ENCODE measurements at regions not wholly inside any gene's neighbourhood (a gene's known extent, or its start where the extent isn't known, plus 50 kb on each side); places are given as distances from the start of the nearest gene placed in this dataset.
A peak's percentile ranks its signal among the peaks of the same experiment; 100 is the strongest.

- Mint-ChIP-seq H3K27ac (no peak overlapping the region), H3K9me3 (peaks cover 0 to 18% (median 10%) of the 10 kb centered on the region in 7 donors), H3K4me1 (peaks cover 0 to 2% (median 0%) of the 10 kb centered on the region in 4 donors), H3K36me3 (no peaks in the 10 kb centered on the region), H3K27me3 (no peaks in the 10 kb centered on the region), H3K4me3 (peak overlapping the region in 1 of 4 donors; percentile 47)
- Histone ChIP-seq H3K27me3 (ENCODE audit: control insufficient read depth, insufficient read depth, low read length) (no peaks in the 10 kb centered on the region), H3K36me3 (ENCODE audit: control insufficient read depth, insufficient read depth, low read length) (no peaks in the 10 kb centered on the region), H3K9me3 (ENCODE audit: control insufficient read depth in 2 of 2, low read length in 2 of 2) (peaks cover 0 to 2% of the 10 kb centered on the region in 2 experiments), H3K27ac (ENCODE audit: insufficient read depth, low read length, poor library complexity, severe bottlenecking) (no peak overlapping the region), H3K4me1 (ENCODE audit: control insufficient read depth, insufficient read depth, low read length, poor library complexity, severe bottlenecking) (no peaks in the 10 kb centered on the region), H3K4me3 (ENCODE audit: low read depth, low read length) (no peak overlapping the region)
- no peak for DNase-seq
- no peak for ATAC-seq (ENCODE audit: low read depth in 2 of 2)
Measured at GRCh38 chr1:218502383-218502782, 157.2 kb downstream of the TGFB2 start.

- no peak for ATAC-seq (ENCODE audit: low read depth in 2 of 2)
- H3K9me3 Mint-ChIP-seq: peaks cover 0 to 20% (median 10%) of the 10 kb centered on the region in 7 donors
- H3K27me3 Mint-ChIP-seq: no peaks in the 10 kb centered on the region
- Histone ChIP-seq H3K9me3 (ENCODE audit: control insufficient read depth in 2 of 2, low read length in 2 of 2) (peaks cover 0 to 2% of the 10 kb centered on the region in 2 experiments), H3K4me1 (ENCODE audit: control insufficient read depth, insufficient read depth, low read length, poor library complexity, severe bottlenecking) (no peaks in the 10 kb centered on the region), H3K36me3 (ENCODE audit: control insufficient read depth, insufficient read depth, low read length) (no peaks in the 10 kb centered on the region), H3K4me3 (ENCODE audit: low read depth, low read length) (no peak overlapping the region), H3K27me3 (ENCODE audit: control insufficient read depth, insufficient read depth, low read length) (no peaks in the 10 kb centered on the region), H3K27ac (ENCODE audit: insufficient read depth, low read length, poor library complexity, severe bottlenecking) (no peak overlapping the region)
- H3K4me1 Mint-ChIP-seq: peaks cover 0 to 2% (median 0%) of the 10 kb centered on the region in 4 donors
- H3K27ac Mint-ChIP-seq: no peak overlapping the region
- no peak for DNase-seq
- no peaks in the 10 kb centered on the region for H3K36me3 Mint-ChIP-seq
- H3K4me3 Mint-ChIP-seq: no peak overlapping the region
Measured at GRCh38 chr1:218503102-218503501, 158.0 kb downstream of the TGFB2 start.

- Mint-ChIP-seq H3K27me3 (no peaks in the 10 kb centered on the region), H3K27ac (no peak overlapping the region), H3K4me1 (no peaks in the 10 kb centered on the region), H3K9me3 (peaks cover 0 to 23% (median 8%) of the 10 kb centered on the region in 7 donors), H3K4me3 (no peak overlapping the region), H3K36me3 (no peaks in the 10 kb centered on the region)
- no peak for DNase-seq
- H3K9me3 ChIP-seq (ENCODE audit: control insufficient read depth in 2 of 2, low read length in 2 of 2): peaks cover 0 to 2% of the 10 kb centered on the region in 2 experiments
- H3K27me3 ChIP-seq (ENCODE audit: control insufficient read depth, insufficient read depth, low read length): no peaks in the 10 kb centered on the region
- H3K4me3 ChIP-seq (ENCODE audit: low read depth, low read length): no peak overlapping the region
- no peak for ATAC-seq (ENCODE audit: low read depth in 2 of 2)
- no peaks in the 10 kb centered on the region for H3K4me1 ChIP-seq (ENCODE audit: control insufficient read depth, insufficient read depth, low read length, poor library complexity, severe bottlenecking)
- H3K27ac ChIP-seq (ENCODE audit: insufficient read depth, low read length, poor library complexity, severe bottlenecking): no peak overlapping the region
- no peaks in the 10 kb centered on the region for H3K36me3 ChIP-seq (ENCODE audit: control insufficient read depth, insufficient read depth, low read length)
Measured at GRCh38 chr1:218507355-218508002, 162.3 kb downstream of the TGFB2 start.

GRCh38 chr1:218510153-218510772 is 165.1 kb downstream of the TGFB2 start:
- H3K9me3 Mint-ChIP-seq: peaks cover 0 to 23% (median 7%) of the 10 kb centered on the region in 7 donors
- H3K36me3 Mint-ChIP-seq: no peaks in the 10 kb centered on the region
- H3K4me1 ChIP-seq (ENCODE audit: control insufficient read depth, insufficient read depth, low read length, poor library complexity, severe bottlenecking): no peaks in the 10 kb centered on the region
- H3K4me3 Mint-ChIP-seq: no peak overlapping the region
- peaks cover 0 to 2% of the 10 kb centered on the region in 2 experiments for H3K9me3 ChIP-seq (ENCODE audit: control insufficient read depth in 2 of 2, low read length in 2 of 2)
- no peaks in the 10 kb centered on the region for H3K36me3 ChIP-seq (ENCODE audit: control insufficient read depth, insufficient read depth, low read length)
- DNase-seq (no peak), ATAC-seq (ENCODE audit: low read depth in 2 of 2) (no peak)
- H3K4me1 Mint-ChIP-seq: no peaks in the 10 kb centered on the region
- H3K27ac Mint-ChIP-seq: no peak overlapping the region
- no peak overlapping the region for H3K27ac ChIP-seq (ENCODE audit: insufficient read depth, low read length, poor library complexity, severe bottlenecking)
- H3K4me3 ChIP-seq (ENCODE audit: low read depth, low read length): no peak overlapping the region
- H3K27me3 Mint-ChIP-seq: peaks cover 4% of the 10 kb centered on the region
- no peaks in the 10 kb centered on the region for H3K27me3 ChIP-seq (ENCODE audit: control insufficient read depth, insufficient read depth, low read length)

- Histone ChIP-seq H3K4me1 (ENCODE audit: control insufficient read depth, insufficient read depth, low read length, poor library complexity, severe bottlenecking) (no peaks in the 10 kb centered on the region), H3K4me3 (ENCODE audit: low read depth, low read length) (no peak overlapping the region), H3K36me3 (ENCODE audit: control insufficient read depth, insufficient read depth, low read length) (no peaks in the 10 kb centered on the region), H3K27me3 (ENCODE audit: control insufficient read depth, insufficient read depth, low read length) (no peaks in the 10 kb centered on the region), H3K27ac (ENCODE audit: insufficient read depth, low read length, poor library complexity, severe bottlenecking) (no peak overlapping the region), H3K9me3 (ENCODE audit: control insufficient read depth in 2 of 2, low read length in 2 of 2) (no peaks in the 10 kb centered on the region)
- Mint-ChIP-seq H3K36me3 (no peaks in the 10 kb centered on the region), H3K4me1 (no peaks in the 10 kb centered on the region), H3K4me3 (no peak overlapping the region), H3K27ac (no peak overlapping the region), H3K9me3 (peaks cover 0 to 5% (median 2%) of the 10 kb centered on the region in 7 donors), H3K27me3 (peaks cover 4% of the 10 kb centered on the region)
- ATAC-seq (ENCODE audit: low read depth in 2 of 2) (no peak), DNase-seq (no peak)
Measured at GRCh38 chr1:218513328-218513727, 168.2 kb downstream of the TGFB2 start.

- Mint-ChIP-seq H3K4me1 (no peaks in the 10 kb centered on the region), H3K27ac (no peak overlapping the region), H3K9me3 (peaks cover 0 to 4% (median 1%) of the 10 kb centered on the region in 7 donors), H3K36me3 (no peaks in the 10 kb centered on the region), H3K4me3 (no peak overlapping the region), H3K27me3 (peaks cover 4% of the 10 kb centered on the region)
- Histone ChIP-seq H3K9me3 (ENCODE audit: control insufficient read depth in 2 of 2, low read length in 2 of 2) (no peaks in the 10 kb centered on the region), H3K4me3 (ENCODE audit: low read depth, low read length) (no peak overlapping the region), H3K27ac (ENCODE audit: insufficient read depth, low read length, poor library complexity, severe bottlenecking) (no peak overlapping the region), H3K36me3 (ENCODE audit: control insufficient read depth, insufficient read depth, low read length) (no peaks in the 10 kb centered on the region), H3K4me1 (ENCODE audit: control insufficient read depth, insufficient read depth, low read length, poor library complexity, severe bottlenecking) (no peaks in the 10 kb centered on the region), H3K27me3 (ENCODE audit: control insufficient read depth, insufficient read depth, low read length) (no peaks in the 10 kb centered on the region)
- ATAC-seq (ENCODE audit: low read depth in 2 of 2): no peak
- no peak for DNase-seq
Measured at GRCh38 chr1:218514689-218515088, 169.6 kb downstream of the TGFB2 start.

- Mint-ChIP-seq H3K27me3 (peaks cover 8% of the 10 kb centered on the region), H3K27ac (no peak overlapping the region), H3K4me3 (no peak overlapping the region), H3K36me3 (no peaks in the 10 kb centered on the region), H3K4me1 (no peaks in the 10 kb centered on the region), H3K9me3 (peaks cover 0 to 4% (median 1%) of the 10 kb centered on the region in 7 donors)
- Histone ChIP-seq H3K4me1 (ENCODE audit: control insufficient read depth, insufficient read depth, low read length, poor library complexity, severe bottlenecking) (no peaks in the 10 kb centered on the region), H3K9me3 (ENCODE audit: control insufficient read depth in 2 of 2, low read length in 2 of 2) (no peaks in the 10 kb centered on the region), H3K4me3 (ENCODE audit: low read depth, low read length) (no peak overlapping the region), H3K27me3 (ENCODE audit: control insufficient read depth, insufficient read depth, low read length) (no peaks in the 10 kb centered on the region), H3K36me3 (ENCODE audit: control insufficient read depth, insufficient read depth, low read length) (no peaks in the 10 kb centered on the region), H3K27ac (ENCODE audit: insufficient read depth, low read length, poor library complexity, severe bottlenecking) (no peak overlapping the region)
- DNase-seq: no peak
- ATAC-seq (ENCODE audit: low read depth in 2 of 2): no peak
Measured at GRCh38 chr1:218516526-218516925, 171.4 kb downstream of the TGFB2 start.

- Mint-ChIP-seq H3K4me3 (no peak overlapping the region), H3K4me1 (no peaks in the 10 kb centered on the region), H3K9me3 (peaks cover 0 to 4% (median 0%) of the 10 kb centered on the region in 7 donors), H3K36me3 (no peaks in the 10 kb centered on the region), H3K27ac (no peak overlapping the region), H3K27me3 (peaks cover 8% of the 10 kb centered on the region)
- Histone ChIP-seq H3K4me1 (ENCODE audit: control insufficient read depth, insufficient read depth, low read length, poor library complexity, severe bottlenecking) (no peaks in the 10 kb centered on the region), H3K27ac (ENCODE audit: insufficient read depth, low read length, poor library complexity, severe bottlenecking) (no peak overlapping the region), H3K36me3 (ENCODE audit: control insufficient read depth, insufficient read depth, low read length) (no peaks in the 10 kb centered on the region), H3K9me3 (ENCODE audit: control insufficient read depth in 2 of 2, low read length in 2 of 2) (no peaks in the 10 kb centered on the region), H3K27me3 (ENCODE audit: control insufficient read depth, insufficient read depth, low read length) (no peaks in the 10 kb centered on the region), H3K4me3 (ENCODE audit: low read depth, low read length) (no peak overlapping the region)
- DNase-seq (no peak), ATAC-seq (ENCODE audit: low read depth in 2 of 2) (no peak)
Measured at GRCh38 chr1:218517459-218517858, 172.3 kb downstream of the TGFB2 start.
